ENCODE measurements at regions not wholly inside any gene's neighbourhood (a gene's known extent, or its start where the extent isn't known, plus 50 kb on each side); places are given as distances from the start of the nearest gene placed in this dataset.
A peak's percentile ranks its signal among the peaks of the same experiment; 100 is the strongest.

- H3K36me3 ChIP-seq = no peaks in the 10 kb centered on the region
- H3K4me3 ChIP-seq = no peak overlapping the region
- peak; percentile 13 to 24 for DNase-seq
- no peaks in the 10 kb centered on the region for H3K9me3 ChIP-seq (replicated peaks)
- peaks cover 7% of the 10 kb centered on the region; the same call in 1 of the 2 replicates for H3K4me1 ChIP-seq
- no peak overlapping the region for H3K27ac ChIP-seq
- H3K27me3 ChIP-seq = no peaks in the 10 kb centered on the region
Observed at GRCh38 chr9:95822583-95823431, 52.7 kb upstream of the ERCC6L2 start.

DNA sequence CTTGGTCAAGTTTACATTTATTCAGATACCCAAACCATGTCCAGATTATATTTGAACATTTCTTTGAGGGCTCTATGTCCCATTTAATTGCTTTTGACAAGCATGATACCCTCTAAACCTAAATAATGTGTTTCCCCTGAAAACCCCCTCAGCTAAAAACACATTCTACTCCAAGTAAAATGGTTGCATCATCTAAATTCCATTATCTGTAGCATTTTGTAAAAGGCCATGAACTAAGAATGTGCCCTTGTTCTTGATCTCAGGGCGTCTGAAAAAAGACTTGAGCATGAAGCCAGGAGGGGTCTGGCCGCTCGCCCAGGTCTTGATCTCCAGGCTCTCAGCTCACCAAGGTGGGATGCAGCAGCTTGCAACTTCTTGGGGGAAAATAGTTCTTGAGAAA is 53.5 kb upstream of the ERCC6L2 start:
- DNase-seq = no peak

GRCh38 chr9:95820074-95820473 is 55.4 kb upstream of the ERCC6L2 start:
- peaks cover 8% of the 10 kb centered on the region; the same call in 1 of the 2 replicates for H3K4me1 ChIP-seq
- H3K9me3 ChIP-seq (replicated peaks) = no peaks in the 10 kb centered on the region; the same call in 1 of the 2 replicates
- no peak for DNase-seq
- no peaks in the 10 kb centered on the region for H3K36me3 ChIP-seq
- H3K4me3 ChIP-seq = no peak overlapping the region
- H3K27ac ChIP-seq = no peak overlapping the region
- no peaks in the 10 kb centered on the region for H3K27me3 ChIP-seq

More for the DNA sequence above, 53.5 kb upstream of the ERCC6L2 start:
- Histone ChIP-seq H3K4me3 (no peak overlapping the region), H3K27me3 (no peaks in the 10 kb centered on the region), H3K36me3 (no peaks in the 10 kb centered on the region), H3K4me1 (peaks cover 7% of the 10 kb centered on the region; the same call in 1 of the 2 replicates), H3K27ac (no peak overlapping the region), H3K9me3 (replicated peaks) (no peaks in the 10 kb centered on the region; the same call in 1 of the 2 replicates)

DNA sequence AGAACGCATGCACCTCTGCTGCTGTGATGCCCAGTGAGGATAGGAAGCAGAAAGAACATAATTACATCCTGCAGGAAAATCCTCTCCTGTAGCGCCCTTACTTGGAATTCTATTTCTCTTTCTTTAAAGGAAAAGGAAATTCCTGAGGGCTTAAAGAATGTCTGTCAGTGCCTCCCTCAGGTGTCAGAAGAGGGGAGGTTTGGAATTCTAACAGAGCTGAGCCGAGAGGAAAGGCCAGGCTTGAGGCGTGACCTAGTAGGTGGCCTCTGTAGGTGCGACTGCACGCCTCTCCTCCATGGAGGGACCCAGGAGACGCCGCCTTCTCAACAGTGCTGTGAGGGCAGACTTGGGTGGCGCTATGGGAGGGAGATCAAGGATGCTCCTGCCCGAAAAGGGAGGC is 55.9 kb upstream of the ERCC6L2 start:
- Histone ChIP-seq H3K36me3 (no peaks in the 10 kb centered on the region), H3K27me3 (no peaks in the 10 kb centered on the region), H3K9me3 (replicated peaks) (no peaks in the 10 kb centered on the region; the same call in 1 of the 2 replicates), H3K4me1 (peaks cover 12% of the 10 kb centered on the region; the same call in 1 of the 2 replicates), H3K4me3 (no peak overlapping the region), H3K27ac (no peak overlapping the region)
- DNase-seq = no peak

DNA sequence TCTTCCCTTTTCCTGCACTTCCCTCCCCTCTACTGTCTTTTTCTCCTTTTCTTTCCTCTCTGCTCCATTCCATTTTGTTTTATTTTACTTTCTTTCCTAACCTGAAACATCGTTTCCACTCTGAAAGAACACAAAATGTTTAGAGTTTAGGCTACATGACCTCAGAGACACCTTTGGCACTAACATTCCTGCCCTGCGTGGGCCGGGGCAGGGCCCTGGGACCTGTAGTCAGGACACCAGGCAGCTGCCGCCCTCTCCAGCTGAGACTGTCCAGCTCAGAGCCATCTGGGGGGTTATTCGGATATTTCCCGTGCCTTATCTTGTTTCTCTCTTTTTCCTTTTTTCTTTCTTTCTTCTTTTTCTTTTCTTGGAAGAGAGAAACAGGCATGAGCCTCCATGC is 58.3 kb upstream of the ERCC6L2 start:
- no peak for DNase-seq
- Histone ChIP-seq H3K27ac (no peak overlapping the region), H3K4me3 (no peak overlapping the region), H3K27me3 (no peaks in the 10 kb centered on the region), H3K4me1 (peaks cover 9% of the 10 kb centered on the region; the same call in 1 of the 2 replicates), H3K36me3 (no peaks in the 10 kb centered on the region), H3K9me3 (replicated peaks) (no peaks in the 10 kb centered on the region; the same call in 1 of the 2 replicates)

GRCh38 chr9:95816716-95817115 is 58.8 kb upstream of the ERCC6L2 start:
- Histone ChIP-seq H3K4me3 (no peak overlapping the region), H3K4me1 (peaks cover 9% of the 10 kb centered on the region; the same call in 1 of the 2 replicates), H3K27ac (no peak overlapping the region), H3K27me3 (no peaks in the 10 kb centered on the region), H3K9me3 (replicated peaks) (no peaks in the 10 kb centered on the region; the same call in 1 of the 2 replicates), H3K36me3 (no peaks in the 10 kb centered on the region)
- no peak for DNase-seq

- no peaks in the 10 kb centered on the region for H3K36me3 ChIP-seq
- no peak overlapping the region for H3K27ac ChIP-seq
- no peak overlapping the region for H3K4me3 ChIP-seq
- no peaks in the 10 kb centered on the region; the same call in 1 of the 2 replicates for H3K9me3 ChIP-seq (replicated peaks)
- no peak for DNase-seq
- no peaks in the 10 kb centered on the region for H3K27me3 ChIP-seq
- peaks cover 9% of the 10 kb centered on the region; the same call in 1 of the 2 replicates for H3K4me1 ChIP-seq
Observed at GRCh38 chr9:95815961-95816360, 59.5 kb upstream of the ERCC6L2 start.

DNA sequence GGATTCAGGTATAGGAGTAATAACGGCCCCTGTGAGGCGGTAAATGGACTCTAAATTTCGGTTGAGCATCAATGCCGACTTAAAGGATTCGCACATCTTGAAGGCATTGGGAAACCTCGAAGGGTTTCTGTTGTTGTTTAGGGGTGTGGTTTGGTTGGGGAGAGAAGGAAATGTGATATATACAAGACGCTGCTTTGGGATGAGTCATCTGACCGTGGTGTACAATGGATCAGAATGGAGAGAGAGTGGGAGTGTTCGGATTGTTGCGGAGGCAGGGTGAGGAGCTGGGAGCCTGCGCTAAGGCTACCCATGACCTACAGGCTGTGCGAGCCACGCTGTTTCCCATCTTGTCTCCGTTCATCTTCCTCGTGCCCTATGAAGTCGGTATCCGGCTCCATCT is 60.4 kb upstream of the ERCC6L2 start:
- Histone ChIP-seq H3K27me3 (no peaks in the 10 kb centered on the region), H3K9me3 (replicated peaks) (no peaks in the 10 kb centered on the region; the same call in 1 of the 2 replicates), H3K4me3 (no peak overlapping the region), H3K36me3 (no peaks in the 10 kb centered on the region), H3K27ac (no peak overlapping the region), H3K4me1 (peaks cover 9% of the 10 kb centered on the region; the same call in 1 of the 2 replicates)
- peak; percentile 27 to 31 for DNase-seq

GRCh38 chr9:95813923-95814322 is 61.6 kb upstream of the ERCC6L2 start:
- no peaks in the 10 kb centered on the region for H3K36me3 ChIP-seq
- peaks cover 9% of the 10 kb centered on the region; the same call in 1 of the 2 replicates for H3K4me1 ChIP-seq
- H3K27me3 ChIP-seq = no peaks in the 10 kb centered on the region
- no peaks in the 10 kb centered on the region; the same call in 1 of the 2 replicates for H3K9me3 ChIP-seq (replicated peaks)
- no peak overlapping the region for H3K4me3 ChIP-seq
- H3K27ac ChIP-seq = no peak overlapping the region
- DNase-seq = no peak

DNA sequence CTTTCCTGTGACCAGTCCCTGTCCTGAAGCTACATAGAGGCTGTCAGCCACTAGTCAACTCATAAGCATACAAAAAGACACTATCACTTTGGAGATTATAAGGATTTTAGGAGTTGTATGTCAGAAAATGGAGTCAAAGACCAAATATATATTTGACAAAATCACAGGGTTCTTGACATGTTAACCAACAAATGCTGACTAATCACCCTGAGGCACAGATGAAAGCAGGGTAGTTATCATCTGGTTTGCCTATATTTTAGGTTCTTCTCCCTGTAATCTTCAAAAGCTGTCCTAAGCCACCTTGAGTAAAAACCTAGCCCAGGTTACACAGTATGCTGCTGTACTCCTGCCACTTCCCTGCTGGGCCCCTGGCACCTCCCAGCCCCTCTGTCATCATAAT is 64.7 kb upstream of the ERCC6L2 start:
- Histone ChIP-seq H3K4me3 (no peak overlapping the region), H3K27me3 (no peaks in the 10 kb centered on the region), H3K27ac (no peak overlapping the region), H3K36me3 (no peaks in the 10 kb centered on the region), H3K9me3 (replicated peaks) (no peaks in the 10 kb centered on the region), H3K4me1 (peaks cover 19% of the 10 kb centered on the region)
- DNase-seq = no peak

DNA sequence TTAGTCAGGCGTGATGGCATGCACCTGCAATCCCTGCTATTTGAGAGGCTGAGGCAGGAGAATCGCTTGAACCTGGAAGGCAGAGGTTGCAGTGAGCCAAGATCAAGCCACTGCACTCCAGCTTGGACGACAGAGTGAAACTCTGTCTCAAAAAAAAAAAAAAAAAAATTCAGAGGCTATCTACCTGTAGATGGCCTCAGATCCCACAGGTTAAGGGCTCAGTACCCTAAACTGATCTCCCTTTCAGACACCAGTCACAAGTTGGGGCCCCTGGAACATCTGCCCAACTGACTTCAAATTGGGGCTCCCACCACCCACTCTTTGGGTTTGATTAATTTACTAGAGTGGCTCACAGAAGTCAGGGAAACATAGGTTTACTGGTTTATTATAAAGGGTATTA is 65.4 kb upstream of the ERCC6L2 start:
- H3K36me3 ChIP-seq = no peaks in the 10 kb centered on the region
- peaks cover 19% of the 10 kb centered on the region for H3K4me1 ChIP-seq
- no peaks in the 10 kb centered on the region for H3K9me3 ChIP-seq (replicated peaks)
- DNase-seq = no peak
- no peak overlapping the region for H3K4me3 ChIP-seq
- H3K27me3 ChIP-seq = no peaks in the 10 kb centered on the region
- no peak overlapping the region for H3K27ac ChIP-seq

DNA sequence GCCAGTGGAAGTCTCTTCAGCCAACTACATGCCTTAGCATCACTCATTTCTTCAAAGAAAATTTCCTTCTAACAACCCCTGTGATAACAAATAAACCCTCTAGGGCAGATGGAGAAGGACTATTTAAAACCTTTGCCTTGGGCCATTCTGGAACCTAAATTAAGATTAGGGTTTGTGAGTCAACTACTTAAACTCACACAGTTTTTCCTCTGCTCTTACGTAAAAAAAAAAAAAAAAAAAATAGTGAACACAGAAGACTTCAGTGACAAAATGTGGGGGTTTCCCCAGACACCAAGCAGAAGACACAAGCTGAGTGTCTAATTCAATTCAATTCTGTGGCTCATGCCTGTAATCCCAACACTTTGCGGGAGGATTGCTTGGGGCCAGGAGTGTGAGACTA is 65.8 kb upstream of the ERCC6L2 start:
- Histone ChIP-seq H3K27ac (no peak overlapping the region), H3K4me3 (no peak overlapping the region), H3K36me3 (no peaks in the 10 kb centered on the region), H3K4me1 (peaks cover 14% of the 10 kb centered on the region), H3K9me3 (replicated peaks) (no peaks in the 10 kb centered on the region), H3K27me3 (no peaks in the 10 kb centered on the region)
- no peak for DNase-seq

- H3K4me1 ChIP-seq = peaks cover 10% of the 10 kb centered on the region
- H3K36me3 ChIP-seq = no peaks in the 10 kb centered on the region
- no peaks in the 10 kb centered on the region for H3K27me3 ChIP-seq
- no peak overlapping the region for H3K27ac ChIP-seq
- no peaks in the 10 kb centered on the region for H3K9me3 ChIP-seq (replicated peaks)
- DNase-seq = peak; percentile 68 to 79
- no peak overlapping the region for H3K4me3 ChIP-seq
Observed at GRCh38 chr9:95808011-95808410, 67.5 kb upstream of the ERCC6L2 start.

DNA sequence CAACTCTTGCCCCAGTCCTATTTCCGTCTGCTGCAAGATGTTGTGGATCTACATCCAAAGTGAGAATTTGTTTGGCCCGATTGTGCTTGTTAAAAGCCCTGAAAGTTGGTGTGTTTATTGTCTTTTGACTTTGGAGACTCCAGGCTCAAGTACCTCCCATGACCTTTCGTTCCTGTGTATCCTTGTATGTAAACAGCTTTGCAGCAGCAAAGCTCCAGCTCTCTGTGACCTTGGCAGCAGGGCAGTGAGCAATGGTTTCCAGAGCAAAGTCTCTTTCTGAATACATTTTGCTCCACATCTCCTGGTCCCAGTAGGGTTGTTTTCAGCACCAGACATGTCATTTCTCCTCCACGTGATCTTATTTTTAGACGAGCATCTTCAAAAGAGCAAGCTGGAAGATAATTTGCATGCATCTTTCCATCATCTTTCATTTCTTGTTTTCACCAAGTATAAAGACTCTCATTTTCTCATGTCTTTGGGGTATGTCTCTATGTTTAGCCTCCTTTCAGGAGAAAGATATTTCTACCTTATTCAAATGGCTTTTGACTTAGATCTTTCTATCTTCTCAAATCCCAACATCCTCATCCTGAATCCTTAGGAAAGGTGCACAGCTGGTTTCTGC is 68.1 kb upstream of the ERCC6L2 start:
- H3K27me3 ChIP-seq = no peaks in the 10 kb centered on the region
- DNase-seq = no peak
- H3K4me1 ChIP-seq = peaks cover 10% of the 10 kb centered on the region
- H3K9me3 ChIP-seq (replicated peaks) = no peaks in the 10 kb centered on the region
- H3K36me3 ChIP-seq = no peaks in the 10 kb centered on the region
- H3K4me3 ChIP-seq = no peak overlapping the region
- H3K27ac ChIP-seq = no peak overlapping the region

- Histone ChIP-seq H3K9me3 (replicated peaks) (no peaks in the 10 kb centered on the region), H3K4me1 (peaks cover 8% of the 10 kb centered on the region), H3K4me3 (no peak overlapping the region), H3K27ac (no peak overlapping the region), H3K27me3 (no peaks in the 10 kb centered on the region), H3K36me3 (no peaks in the 10 kb centered on the region)
- no peak for DNase-seq
Observed at GRCh38 chr9:95803197-95803596, 72.3 kb upstream of the ERCC6L2 start.
